RPMI7951 (cell line): ENCODE measurements at regions not wholly inside any gene's neighbourhood (a gene's known extent, or its start where the extent isn't known, plus 50 kb on each side); places are given as distances from the start of the nearest gene placed in this dataset.
"Not testable (repeated sequence)": the region's sequence is repeated elsewhere in the genome, so short reads cannot be mapped to it uniquely, and the experiment has no call there.

ENCODE experiments used
- DNase-seq: peaks from one replicate; pipeline ENCODE4 v3.0.0-alpha.2; 2012; ENCODE audit warnings: low read depth

GRCh38 chr2:42999391-42999841 lies 207.0 kb upstream of the HAAO start:
- no peak for DNase-seq

- DNase-seq, result no peak
These were observed 206.3 kb upstream of the HAAO start for GRCh38 chr2:42998721-42999120.

GRCh38 chr2:42996528-42996927 lies 204.1 kb upstream of the HAAO start:
- no peak for DNase-seq

- DNase-seq, result no peak
These were observed 203.5 kb upstream of the HAAO start for GRCh38 chr2:42995752-42996422.

GRCh38 chr2:42989283-42990081 lies 197.1 kb upstream of the HAAO start:
- not testable (repeated sequence) for DNase-seq

- DNase-seq, result not testable (repeated sequence)
These were observed 195.7 kb upstream of the HAAO start for GRCh38 chr2:42988055-42988454.

- peak; percentile 71 for DNase-seq
These were observed 194.9 kb upstream of the HAAO start for GRCh38 chr2:42987112-42987922.

GRCh38 chr2:42984617-42985016 lies 192.2 kb upstream of the HAAO start:
- DNase-seq, result no peak

GRCh38 chr2:42984081-42984480 lies 191.7 kb upstream of the HAAO start:
- no peak for DNase-seq

- DNase-seq, result peak; percentile 51
These were observed 188.5 kb upstream of the HAAO start for GRCh38 chr2:42980764-42981416.

GRCh38 chr2:42979870-42980763 lies 187.7 kb upstream of the HAAO start:
- DNase-seq, result no peak

- no peak for DNase-seq
These were observed 187.1 kb upstream of the HAAO start for GRCh38 chr2:42979416-42979869.

GRCh38 chr2:42978887-42979415 lies 186.6 kb upstream of the HAAO start:
- DNase-seq, result no peak

GRCh38 chr2:42978175-42978886 lies 185.9 kb upstream of the HAAO start:
- DNase-seq, result no peak

GRCh38 chr2:42977270-42978174 lies 185.1 kb upstream of the HAAO start:
- DNase-seq, result peak; percentile 56

GRCh38 chr2:42976351-42976750 lies 184.0 kb upstream of the HAAO start:
- no peak for DNase-seq

GRCh38 chr2:42974721-42975717 lies 182.6 kb upstream of the HAAO start:
- DNase-seq, result peak; percentile 78
